ENCODE measurements at regions not wholly inside any gene's neighbourhood (a gene's known extent, or its start where the extent isn't known, plus 50 kb on each side); places are given as distances from the start of the nearest gene placed in this dataset.

GRCh38 chr2:12416600-12416999 lies 300.1 kb upstream of the TRIB2 start:
- peak; percentile 26 for DNase-seq (ENCODE audit: low read depth)

- no peak for DNase-seq (ENCODE audit: low read depth)
Measured at GRCh38 chr2:12417786-12418185, 298.9 kb upstream of the TRIB2 start.

- no peak for DNase-seq (ENCODE audit: low read depth)
Measured at GRCh38 chr2:12419803-12420202, 296.9 kb upstream of the TRIB2 start.

- DNase-seq (ENCODE audit: low read depth) = no peak
Measured at GRCh38 chr2:12421046-12421445, 295.7 kb upstream of the TRIB2 start.

GRCh38 chr2:12424219-12424618 lies 292.5 kb upstream of the TRIB2 start:
- no peak for DNase-seq (ENCODE audit: low read depth)

- DNase-seq (ENCODE audit: low read depth) = no peak
Measured at GRCh38 chr2:12424809-12425208, 291.9 kb upstream of the TRIB2 start.

GRCh38 chr2:12428324-12428723 lies 288.4 kb upstream of the TRIB2 start:
- DNase-seq (ENCODE audit: low read depth) = no peak

- DNase-seq (ENCODE audit: low read depth) = no peak
Measured at GRCh38 chr2:12428786-12429185, 287.9 kb upstream of the TRIB2 start.

- peak; percentile 51 for DNase-seq (ENCODE audit: low read depth)
Measured at GRCh38 chr2:12429779-12430406, 286.8 kb upstream of the TRIB2 start.

- peak; percentile 16 for DNase-seq (ENCODE audit: low read depth)
Measured at GRCh38 chr2:12430407-12431133, 286.2 kb upstream of the TRIB2 start.

- no peak for DNase-seq (ENCODE audit: low read depth)
Measured at GRCh38 chr2:12432985-12433625, 283.6 kb upstream of the TRIB2 start.

- no peak for DNase-seq (ENCODE audit: low read depth)
Measured at GRCh38 chr2:12433626-12433990, 283.1 kb upstream of the TRIB2 start.

GRCh38 chr2:12434630-12435098 lies 282.1 kb upstream of the TRIB2 start:
- no peak for DNase-seq (ENCODE audit: low read depth)

GRCh38 chr2:12435430-12436222 lies 281.1 kb upstream of the TRIB2 start:
- no peak for DNase-seq (ENCODE audit: low read depth)

GRCh38 chr2:12436483-12436882 lies 280.3 kb upstream of the TRIB2 start:
- DNase-seq (ENCODE audit: low read depth) = no peak

GRCh38 chr2:12436935-12437561 lies 279.7 kb upstream of the TRIB2 start:
- DNase-seq (ENCODE audit: low read depth) = no peak

- DNase-seq (ENCODE audit: low read depth) = peak; percentile 17
Measured at GRCh38 chr2:12440731-12441130, 276.0 kb upstream of the TRIB2 start.

GRCh38 chr2:12441750-12442475 lies 274.8 kb upstream of the TRIB2 start:
- DNase-seq (ENCODE audit: low read depth) = no peak

GRCh38 chr2:12442476-12442847 lies 274.3 kb upstream of the TRIB2 start:
- peak; percentile 56 for DNase-seq (ENCODE audit: low read depth)

GRCh38 chr2:12448846-12449505 lies 267.8 kb upstream of the TRIB2 start:
- DNase-seq (ENCODE audit: low read depth) = no peak

GRCh38 chr2:12451726-12452125 lies 265.0 kb upstream of the TRIB2 start:
- no peak for DNase-seq (ENCODE audit: low read depth)
